Mesothelial cell of epicardium (in vitro differentiated cells): ENCODE measurements at regions not wholly inside any gene's neighbourhood (a gene's known extent, or its start where the extent isn't known, plus 50 kb on each side); places are given as distances from the start of the nearest gene placed in this dataset.

Experiments used
- DNase-seq, 2 experiments: peaks; one replicate each; pipeline ENCODE4 v3.0.0; 2021; ENCODE audit warnings: low spot score in 2 of 2; ENCODE audit not compliant: unreplicated experiment in 2 of 2
- H3K27ac Mint-ChIP-seq: 2 replicates; pipeline ENCODE4 v1.8.0; 2021; ENCODE audit warnings: mixed read lengths
- H3K27me3 Mint-ChIP-seq: 2 replicates; pipeline ENCODE4 v1.8.0; 2021; ENCODE audit warnings: low read depth, mixed read lengths
- H3K36me3 Mint-ChIP-seq: 2 replicates; pipeline ENCODE4 v1.8.0; 2021; ENCODE audit warnings: mixed read lengths
- H3K4me1 Mint-ChIP-seq: 2 replicates; pipeline ENCODE4 v1.8.0; 2021; ENCODE audit warnings: mixed read lengths
- H3K4me3 Mint-ChIP-seq: 2 replicates; pipeline ENCODE4 v1.8.0; 2021; ENCODE audit warnings: mild to moderate bottlenecking, moderate library complexity, mixed read lengths
- H3K9me3 Mint-ChIP-seq: 2 replicates; pipeline ENCODE4 v1.8.0; 2021; ENCODE audit warnings: mixed read lengths
- CTCF ChIP-seq: fragments of 200-600 bp; sonication (generic); IDR thresholded peaks from one replicate; pipeline ENCODE4 v1.5.0; 2021; ENCODE audit warnings: antibody characterized with exemption; ENCODE audit not compliant: unreplicated experiment

- H3K27ac Mint-ChIP-seq: no peak overlapping the region
- H3K36me3 Mint-ChIP-seq: no peaks in the 10 kb centered on the region
- peaks cover 24% of the 10 kb centered on the region for H3K27me3 Mint-ChIP-seq
These were observed 164.5 kb downstream of the DRD1 start for GRCh38 chr5:175279506-175279905.

GRCh38 chr5:175275748-175276147 lies 168.2 kb downstream of the DRD1 start:
- Mint-ChIP-seq H3K36me3 (no peaks in the 10 kb centered on the region), H3K27ac (no peak overlapping the region)

More at GRCh38 chr5:175279506-175279905, 164.5 kb downstream of the DRD1 start:
- H3K9me3 Mint-ChIP-seq: no peaks in the 10 kb centered on the region
- H3K4me3 Mint-ChIP-seq: no peak overlapping the region
- no peak for DNase-seq
- no peak for TF ChIP-seq CTCF
- H3K4me1 Mint-ChIP-seq: peaks cover 6% of the 10 kb centered on the region

GRCh38 chr5:175275097-175275496 lies 168.9 kb downstream of the DRD1 start:
- Mint-ChIP-seq H3K9me3 (no peaks in the 10 kb centered on the region), H3K4me3 (no peak overlapping the region), H3K27ac (no peak overlapping the region), H3K4me1 (no peaks in the 10 kb centered on the region), H3K36me3 (no peaks in the 10 kb centered on the region), H3K27me3 (peaks cover 29% of the 10 kb centered on the region)
- no peak for DNase-seq
- TF ChIP-seq CTCF: no peak

More at GRCh38 chr5:175275748-175276147, 168.2 kb downstream of the DRD1 start:
- Mint-ChIP-seq H3K27me3 (peaks cover 29% of the 10 kb centered on the region), H3K9me3 (no peaks in the 10 kb centered on the region), H3K4me3 (no peak overlapping the region), H3K4me1 (no peaks in the 10 kb centered on the region)
- no peak for DNase-seq
- TF ChIP-seq CTCF: no peak

- H3K9me3 Mint-ChIP-seq: no peaks in the 10 kb centered on the region
- no peak for DNase-seq
- H3K4me3 Mint-ChIP-seq: no peak overlapping the region
- H3K36me3 Mint-ChIP-seq: no peaks in the 10 kb centered on the region
- peaks cover 35% of the 10 kb centered on the region for H3K27me3 Mint-ChIP-seq
- TF ChIP-seq CTCF: no peak
- H3K4me1 Mint-ChIP-seq: no peaks in the 10 kb centered on the region
- H3K27ac Mint-ChIP-seq: no peak overlapping the region
These were observed 169.8 kb downstream of the DRD1 start for GRCh38 chr5:175274171-175274570.

- H3K4me1 Mint-ChIP-seq: peaks cover 9% of the 10 kb centered on the region
- TF ChIP-seq CTCF: no peak
- no peak for DNase-seq
- H3K27ac Mint-ChIP-seq: no peak overlapping the region
- peaks cover 21% of the 10 kb centered on the region for H3K9me3 Mint-ChIP-seq
- peaks cover 8% of the 10 kb centered on the region for H3K27me3 Mint-ChIP-seq
- H3K36me3 Mint-ChIP-seq: no peaks in the 10 kb centered on the region
- no peak overlapping the region for H3K4me3 Mint-ChIP-seq
These were observed 179.6 kb downstream of the DRD1 start for GRCh38 chr5:175264406-175264805.

GRCh38 chr5:175263776-175264175 lies 180.2 kb downstream of the DRD1 start:
- H3K27ac Mint-ChIP-seq: no peak overlapping the region
- H3K9me3 Mint-ChIP-seq: peaks cover 21% of the 10 kb centered on the region
- TF ChIP-seq CTCF: no peak
- H3K36me3 Mint-ChIP-seq: no peaks in the 10 kb centered on the region
- DNase-seq: no peak
- H3K4me3 Mint-ChIP-seq: no peak overlapping the region
- peaks cover 8% of the 10 kb centered on the region for H3K27me3 Mint-ChIP-seq
- H3K4me1 Mint-ChIP-seq: peaks cover 9% of the 10 kb centered on the region
